Esophagus muscularis mucosa (tissue), 4 donors: ENCODE measurements at regions not wholly inside any gene's neighbourhood (a gene's known extent, or its start where the extent isn't known, plus 50 kb on each side); places are given as distances from the start of the nearest gene placed in this dataset.

Experiments used
- EP300 ChIP-seq: sonication (generic); formaldehyde crosslinking; IDR thresholded peaks from one replicate; pipeline ENCODE4 v1.6.1; 2017; ENCODE audit warnings: antibody characterized with exemption
- POLR2A ChIP-seq: fragments of 450-650 bp; IDR thresholded peaks from one replicate; pipeline ENCODE4 v1.6.1; 2017; ENCODE audit warnings: antibody characterized with exemption, moderate library complexity, mild to moderate bottlenecking, low read depth
- POLR2AphosphoS5 ChIP-seq, 2 donors: sonication (generic); formaldehyde crosslinking; IDR thresholded peaks; one replicate each; pipeline ENCODE4 v1.6.1; 2017; ENCODE audit warnings: antibody characterized with exemption in 2 of 2
- TF ChIP-seq, protein P1 (sequence below), 3 experiments: fragments of 200-600 bp in 2 of 3; fragments of 450-650 bp in 1 of 3; sonication (generic) in 2 of 3; IDR thresholded peaks; one replicate each; pipeline ENCODE4 v1.5.1; 2017 to 2019; ENCODE audit warnings: antibody characterized with exemption in 3 of 3, mild to moderate bottlenecking in 2 of 3, moderate library complexity in 1 of 3

DNA sequence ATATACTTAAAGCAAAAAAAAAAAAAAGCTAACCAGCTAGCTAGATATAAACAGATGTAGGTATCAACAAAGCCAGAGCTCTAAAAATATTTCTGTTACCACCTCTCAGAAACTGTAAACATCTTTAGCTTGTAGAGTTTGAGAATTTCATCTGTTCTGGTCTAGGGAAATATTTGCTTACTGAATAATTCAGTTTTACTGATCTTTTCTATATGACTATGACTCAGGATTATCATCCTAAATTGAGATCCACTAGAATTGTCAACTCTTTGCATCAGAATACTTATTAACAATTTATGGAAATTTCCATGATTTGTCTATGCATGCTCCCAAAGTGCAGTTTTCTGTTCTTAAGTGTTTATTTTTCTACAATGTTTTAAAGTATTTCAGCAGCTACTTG lies 517.3 kb downstream of the DIPK2A start:
- TF ChIP-seq POLR2AphosphoS5 (IDR thresholded peaks at IDR 0.05) (no peak), POLR2A (no peak), EP300 (no peak)
- TF ChIP-seq, protein P1, sequence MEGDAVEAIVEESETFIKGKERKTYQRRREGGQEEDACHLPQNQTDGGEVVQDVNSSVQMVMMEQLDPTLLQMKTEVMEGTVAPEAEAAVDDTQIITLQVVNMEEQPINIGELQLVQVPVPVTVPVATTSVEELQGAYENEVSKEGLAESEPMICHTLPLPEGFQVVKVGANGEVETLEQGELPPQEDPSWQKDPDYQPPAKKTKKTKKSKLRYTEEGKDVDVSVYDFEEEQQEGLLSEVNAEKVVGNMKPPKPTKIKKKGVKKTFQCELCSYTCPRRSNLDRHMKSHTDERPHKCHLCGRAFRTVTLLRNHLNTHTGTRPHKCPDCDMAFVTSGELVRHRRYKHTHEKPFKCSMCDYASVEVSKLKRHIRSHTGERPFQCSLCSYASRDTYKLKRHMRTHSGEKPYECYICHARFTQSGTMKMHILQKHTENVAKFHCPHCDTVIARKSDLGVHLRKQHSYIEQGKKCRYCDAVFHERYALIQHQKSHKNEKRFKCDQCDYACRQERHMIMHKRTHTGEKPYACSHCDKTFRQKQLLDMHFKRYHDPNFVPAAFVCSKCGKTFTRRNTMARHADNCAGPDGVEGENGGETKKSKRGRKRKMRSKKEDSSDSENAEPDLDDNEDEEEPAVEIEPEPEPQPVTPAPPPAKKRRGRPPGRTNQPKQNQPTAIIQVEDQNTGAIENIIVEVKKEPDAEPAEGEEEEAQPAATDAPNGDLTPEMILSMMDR (IDR thresholded peaks at IDR 0.05): no peak
